ENCODE measurements at regions not wholly inside any gene's neighbourhood (a gene's known extent, or its start where the extent isn't known, plus 50 kb on each side); places are given as distances from the start of the nearest gene placed in this dataset.

DNA sequence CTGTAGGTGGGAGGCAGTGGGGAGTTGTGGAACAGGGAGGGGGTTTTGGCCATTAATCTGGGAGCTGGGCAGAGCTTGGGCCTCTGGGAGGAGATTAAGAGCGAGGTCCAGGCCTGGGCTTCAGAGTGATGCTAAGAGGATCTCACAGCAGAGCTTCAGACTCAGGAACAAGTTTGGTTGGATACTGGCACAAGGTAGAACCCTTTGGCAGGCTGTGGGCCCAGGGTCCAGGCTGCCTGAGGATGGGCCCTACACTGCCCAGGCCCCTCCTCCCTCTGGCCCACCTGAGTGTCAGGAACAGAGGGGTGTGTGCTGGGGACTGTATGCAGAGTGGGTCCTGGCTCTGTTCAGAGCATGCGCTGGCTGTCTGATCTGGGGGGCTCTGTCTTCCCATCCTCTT lies 334.9 kb downstream of the CYP26B1 start:
- no TSS peak for BruUV-seq (replicated peaks)
- no peak for DNase-seq (ENCODE audit: low spot score)

DNA sequence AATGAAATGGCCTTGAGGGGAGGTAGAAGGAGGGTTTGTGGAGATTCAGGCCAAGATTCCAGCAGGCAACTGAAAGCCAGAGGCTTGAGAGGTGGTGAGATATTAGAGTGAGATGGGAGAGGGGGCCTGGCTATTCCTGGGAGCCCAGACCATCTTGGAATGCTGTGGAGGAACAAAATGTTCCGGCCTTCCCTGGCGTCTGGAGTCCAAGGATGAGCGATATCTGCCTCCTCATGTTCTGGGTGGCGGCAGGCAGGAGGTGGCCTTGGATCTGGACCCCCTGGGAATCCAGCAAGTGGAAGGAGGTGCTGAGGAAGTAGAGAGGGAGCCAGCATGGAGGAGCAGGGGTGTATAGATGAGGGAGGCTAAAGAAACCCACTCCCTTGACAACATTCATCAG lies 335.9 kb downstream of the CYP26B1 start:
- TF ChIP-seq, protein P1, sequence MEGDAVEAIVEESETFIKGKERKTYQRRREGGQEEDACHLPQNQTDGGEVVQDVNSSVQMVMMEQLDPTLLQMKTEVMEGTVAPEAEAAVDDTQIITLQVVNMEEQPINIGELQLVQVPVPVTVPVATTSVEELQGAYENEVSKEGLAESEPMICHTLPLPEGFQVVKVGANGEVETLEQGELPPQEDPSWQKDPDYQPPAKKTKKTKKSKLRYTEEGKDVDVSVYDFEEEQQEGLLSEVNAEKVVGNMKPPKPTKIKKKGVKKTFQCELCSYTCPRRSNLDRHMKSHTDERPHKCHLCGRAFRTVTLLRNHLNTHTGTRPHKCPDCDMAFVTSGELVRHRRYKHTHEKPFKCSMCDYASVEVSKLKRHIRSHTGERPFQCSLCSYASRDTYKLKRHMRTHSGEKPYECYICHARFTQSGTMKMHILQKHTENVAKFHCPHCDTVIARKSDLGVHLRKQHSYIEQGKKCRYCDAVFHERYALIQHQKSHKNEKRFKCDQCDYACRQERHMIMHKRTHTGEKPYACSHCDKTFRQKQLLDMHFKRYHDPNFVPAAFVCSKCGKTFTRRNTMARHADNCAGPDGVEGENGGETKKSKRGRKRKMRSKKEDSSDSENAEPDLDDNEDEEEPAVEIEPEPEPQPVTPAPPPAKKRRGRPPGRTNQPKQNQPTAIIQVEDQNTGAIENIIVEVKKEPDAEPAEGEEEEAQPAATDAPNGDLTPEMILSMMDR (conservative IDR thresholded peaks at IDR 0.05; ENCODE audit: low read depth, low read length) = no peak
- TF ChIP-seq EZH2 (IDR thresholded peaks at IDR 0.05; ENCODE audit: borderline replicate concordance, low read depth, low read length, poor library complexity, severe bottlenecking) = no peak
- CTCF ChIA-PET = no interaction called here
- BruUV-seq (replicated peaks) = no TSS peak
- no peaks in the 10 kb centered on the region for H3K9me3 ChIP-seq (ENCODE audit: low read depth, low read length, poor library complexity, severe bottlenecking)
- H3K27me3 ChIP-seq (replicated peaks; ENCODE audit: insufficient read depth, low read depth, low read length, poor library complexity) = no peaks in the 10 kb centered on the region
- POLR2A ChIA-PET (ENCODE audit: low non-redundant PET) = no interaction called here
- no peaks in the 10 kb centered on the region for H3K36me3 ChIP-seq (ENCODE audit: insufficient read depth, low read length, poor library complexity, severe bottlenecking)
- H3K4me1 ChIP-seq (ENCODE audit: insufficient read depth, low read length, poor library complexity, severe bottlenecking) = no peaks in the 10 kb centered on the region
- no peak overlapping the region for H3K27ac ChIP-seq (ENCODE audit: low read depth, low read length, poor library complexity, severe bottlenecking)
- H3K4me3 ChIP-seq (ENCODE audit: low read depth, low read length, poor library complexity, severe bottlenecking) = no peak overlapping the region
- intact Hi-C loops (cut with micrococcal nuclease; ENCODE audit: unreplicated experiment) = no loop called here
- DNase-seq (ENCODE audit: low spot score) = no peak

More for the DNA sequence above, 334.9 kb downstream of the CYP26B1 start:
- H3K4me3 ChIP-seq (ENCODE audit: low read depth, low read length, poor library complexity, severe bottlenecking) = no peak overlapping the region
- H3K4me1 ChIP-seq (ENCODE audit: insufficient read depth, low read length, poor library complexity, severe bottlenecking) = no peaks in the 10 kb centered on the region
- no peaks in the 10 kb centered on the region for H3K27me3 ChIP-seq (replicated peaks; ENCODE audit: insufficient read depth, low read depth, low read length, poor library complexity)
- intact Hi-C loops (cut with micrococcal nuclease; ENCODE audit: unreplicated experiment) = no loop called here
- no peak overlapping the region for H3K27ac ChIP-seq (ENCODE audit: low read depth, low read length, poor library complexity, severe bottlenecking)
- TF ChIP-seq EZH2 (IDR thresholded peaks at IDR 0.05; ENCODE audit: borderline replicate concordance, low read depth, low read length, poor library complexity, severe bottlenecking) = no peak
- TF ChIP-seq, protein P1 (conservative IDR thresholded peaks at IDR 0.05; ENCODE audit: low read depth, low read length) = no peak
- ChIA-PET CTCF (no interaction called here), POLR2A (ENCODE audit: low non-redundant PET) (no interaction called here)
- H3K36me3 ChIP-seq (ENCODE audit: insufficient read depth, low read length, poor library complexity, severe bottlenecking) = no peaks in the 10 kb centered on the region
- no peaks in the 10 kb centered on the region for H3K9me3 ChIP-seq (ENCODE audit: low read depth, low read length, poor library complexity, severe bottlenecking)

DNA sequence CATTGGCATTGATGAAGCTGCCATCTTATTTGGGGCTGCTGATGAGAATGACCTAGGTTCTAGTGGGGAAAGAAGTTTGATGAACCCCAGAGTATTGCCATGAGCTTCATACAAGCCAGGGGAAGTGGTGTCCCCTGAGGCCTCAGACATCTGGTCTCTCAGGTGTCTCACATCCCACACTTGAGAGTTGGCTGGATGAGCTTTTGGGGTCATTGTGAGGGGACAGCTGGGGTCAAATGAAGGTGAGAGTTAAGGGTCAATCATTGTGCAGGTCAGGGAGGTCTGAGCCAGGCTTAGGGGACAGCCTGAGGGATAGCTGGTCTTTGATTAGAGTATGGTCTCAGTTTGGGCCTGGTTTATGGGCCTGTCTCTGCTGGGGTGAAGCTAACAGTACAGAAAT lies 336.5 kb downstream of the CYP26B1 start:
- H3K4me3 ChIP-seq (ENCODE audit: low read depth, low read length, poor library complexity, severe bottlenecking) = no peak overlapping the region
- POLR2A ChIA-PET (ENCODE audit: low non-redundant PET) = no interaction called here
- no peak for DNase-seq (ENCODE audit: low spot score)
- H3K27me3 ChIP-seq (replicated peaks; ENCODE audit: insufficient read depth, low read depth, low read length, poor library complexity) = no peaks in the 10 kb centered on the region
- no peaks in the 10 kb centered on the region for H3K36me3 ChIP-seq (ENCODE audit: insufficient read depth, low read length, poor library complexity, severe bottlenecking)
- CTCF ChIA-PET = no interaction called here
- H3K9me3 ChIP-seq (ENCODE audit: low read depth, low read length, poor library complexity, severe bottlenecking) = no peaks in the 10 kb centered on the region
- H3K4me1 ChIP-seq (ENCODE audit: insufficient read depth, low read length, poor library complexity, severe bottlenecking) = no peaks in the 10 kb centered on the region
- intact Hi-C loops (cut with micrococcal nuclease; ENCODE audit: unreplicated experiment) = no loop called here
- no TSS peak for BruUV-seq (replicated peaks)
- TF ChIP-seq EZH2 (IDR thresholded peaks at IDR 0.05; ENCODE audit: borderline replicate concordance, low read depth, low read length, poor library complexity, severe bottlenecking) = no peak
- TF ChIP-seq, protein P1 (conservative IDR thresholded peaks at IDR 0.05; ENCODE audit: low read depth, low read length) = no peak
- no peak overlapping the region for H3K27ac ChIP-seq (ENCODE audit: low read depth, low read length, poor library complexity, severe bottlenecking)

Measured in A673 (cell line).